ENCODE measurements at regions not wholly inside any gene's neighbourhood (a gene's known extent, or its start where the extent isn't known, plus 50 kb on each side); places are given as distances from the start of the nearest gene placed in this dataset.
A peak's percentile ranks its signal among the peaks of the same experiment; 100 is the strongest.
"Not testable (repeated sequence)": the region's sequence is repeated elsewhere in the genome, so short reads cannot be mapped to it uniquely, and the experiment has no call there.

GRCh38 chr18:21928925-21929324, 188.3 kb downstream of the MIB1 start:
- no peak for DNase-seq (ENCODE audit: low read depth)

GRCh38 chr18:21930177-21930576, 189.6 kb downstream of the MIB1 start:
- DNase-seq (ENCODE audit: low read depth) = no peak

GRCh38 chr18:21933931-21934765, 193.6 kb downstream of the MIB1 start:
- no peak for DNase-seq (ENCODE audit: low read depth)

GRCh38 chr18:21934766-21935015, 194.1 kb downstream of the MIB1 start:
- DNase-seq (ENCODE audit: low read depth) = no peak

GRCh38 chr18:21943456-21943855, 202.9 kb downstream of the MIB1 start:
- DNase-seq (ENCODE audit: low read depth) = no peak

GRCh38 chr18:21949326-21950015, 208.9 kb downstream of the MIB1 start:
- DNase-seq (ENCODE audit: low read depth) = no peak

GRCh38 chr18:21955757-21956652, 213.4 kb upstream of the GATA6 start:
- DNase-seq (ENCODE audit: low read depth) = peak; percentile 65

GRCh38 chr18:21958263-21958662, 211.1 kb upstream of the GATA6 start:
- no peak for DNase-seq (ENCODE audit: low read depth)

- DNase-seq (ENCODE audit: low read depth) = no peak
Observed at GRCh38 chr18:21958707-21959450, 210.5 kb upstream of the GATA6 start.

GRCh38 chr18:21960189-21960588, 209.2 kb upstream of the GATA6 start:
- DNase-seq (ENCODE audit: low read depth) = no peak

GRCh38 chr18:21963336-21963735, 206.1 kb upstream of the GATA6 start:
- no peak for DNase-seq (ENCODE audit: low read depth)

GRCh38 chr18:21968338-21968737, 201.1 kb upstream of the GATA6 start:
- DNase-seq (ENCODE audit: low read depth) = no peak

- no peak for DNase-seq (ENCODE audit: low read depth)
Observed at GRCh38 chr18:21972281-21972680, 197.1 kb upstream of the GATA6 start.

GRCh38 chr18:21975954-21976353, 193.4 kb upstream of the GATA6 start:
- not testable (repeated sequence) for DNase-seq (ENCODE audit: low read depth)

- DNase-seq (ENCODE audit: low read depth) = no peak
Observed at GRCh38 chr18:21978546-21979170, 190.7 kb upstream of the GATA6 start.

GRCh38 chr18:21979171-21979560, 190.2 kb upstream of the GATA6 start:
- DNase-seq (ENCODE audit: low read depth) = no peak

- DNase-seq (ENCODE audit: low read depth) = no peak
Observed at GRCh38 chr18:21979759-21980158, 189.6 kb upstream of the GATA6 start.

GRCh38 chr18:21980744-21981143, 188.6 kb upstream of the GATA6 start:
- no peak for DNase-seq (ENCODE audit: low read depth)

GRCh38 chr18:21981489-21981888, 187.9 kb upstream of the GATA6 start:
- not testable (repeated sequence) for DNase-seq (ENCODE audit: low read depth)

- no peak for DNase-seq (ENCODE audit: low read depth)
Observed at GRCh38 chr18:21991081-21991534, 178.3 kb upstream of the GATA6 start.

GRCh38 chr18:21991886-21992285, 177.5 kb upstream of the GATA6 start:
- DNase-seq (ENCODE audit: low read depth) = no peak
